NCI-H524 treated with DMSO at 0.1 percent for 48 hours (cell line): ENCODE measurements at regions not wholly inside any gene's neighbourhood (a gene's known extent, or its start where the extent isn't known, plus 50 kb on each side); places are given as distances from the start of the nearest gene placed in this dataset.
A peak's percentile ranks its signal among the peaks of the same experiment; 100 is the strongest.

Experiments
- DNase-seq: peaks from one replicate; lab custom pipeline; 2025; lab: John Stamatoyannopoulos, UW

DNA sequence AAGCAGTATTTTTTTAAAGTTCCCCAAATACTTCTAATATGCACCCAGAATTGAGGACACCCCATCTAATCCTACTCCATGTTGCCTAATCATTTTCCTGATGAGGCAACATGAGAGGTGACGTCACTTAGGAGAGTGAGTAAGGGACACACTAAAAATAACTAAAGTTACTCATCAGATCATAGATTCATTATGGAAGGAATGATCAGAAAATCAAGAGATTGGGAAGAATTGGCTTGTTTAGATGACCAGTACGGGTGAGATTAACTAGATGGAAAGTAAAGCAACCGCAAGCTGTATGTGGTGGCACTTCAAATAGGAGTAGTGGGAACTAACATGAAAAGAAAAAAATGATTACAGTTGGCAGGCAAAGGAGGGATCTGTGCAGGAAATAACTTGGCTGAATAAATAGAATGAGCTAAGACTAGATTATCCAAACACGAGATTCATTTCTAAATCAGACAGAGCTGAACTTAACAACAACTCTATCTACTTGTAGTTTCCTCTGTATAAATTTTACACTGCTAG is 61.4 kb upstream of the CXADR start:
- DNase-seq, result no peak

DNA sequence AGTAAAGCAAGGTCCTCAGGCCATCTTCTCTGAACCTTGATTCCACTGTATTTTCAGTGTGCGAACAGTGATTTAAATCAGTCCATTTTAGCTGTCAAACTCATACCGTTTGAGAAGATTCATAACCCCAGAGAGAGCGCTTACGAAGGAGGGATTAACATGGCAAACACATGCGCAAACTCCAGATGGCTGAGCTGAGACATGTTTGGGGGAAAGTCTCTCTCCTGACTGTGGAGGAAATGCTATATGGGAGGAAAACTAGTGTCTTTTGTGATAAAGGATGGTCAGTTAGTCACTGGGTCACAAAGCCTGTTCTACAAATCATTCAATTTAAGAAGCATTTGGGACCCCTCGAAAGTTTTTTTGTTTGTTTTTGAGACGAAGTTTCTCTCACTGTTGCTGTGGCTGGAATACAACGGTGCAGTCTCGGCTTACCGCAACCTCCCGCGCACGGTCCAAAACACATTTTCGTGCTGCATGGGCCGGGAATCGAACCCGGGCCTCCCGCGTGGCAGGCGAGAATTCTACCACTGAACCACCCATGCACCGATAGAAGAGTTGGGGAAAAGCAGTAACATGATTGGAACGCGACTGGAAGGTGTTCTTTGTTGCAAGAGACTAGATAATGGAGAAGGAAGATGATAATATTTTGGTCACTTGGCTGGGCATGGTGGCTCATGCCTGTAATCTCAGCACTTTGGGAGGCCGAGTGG is 58.4 kb upstream of the CXADR start:
- peak; percentile 99 for DNase-seq

DNA sequence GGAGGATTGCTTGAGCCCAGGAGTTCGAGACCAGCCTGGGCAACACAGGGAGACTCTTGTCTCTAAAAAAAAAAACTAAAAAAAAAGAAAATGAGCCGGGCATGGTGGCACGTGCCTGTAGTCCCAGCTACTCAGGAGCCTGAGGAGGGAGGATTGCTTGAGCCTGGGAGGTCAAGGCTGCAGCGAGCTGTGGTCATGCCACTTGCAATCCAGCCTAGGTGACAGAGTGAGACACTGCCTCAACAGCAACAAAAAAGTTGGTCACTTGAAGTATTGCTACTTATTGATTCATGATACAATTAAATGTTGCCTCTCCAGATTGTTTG is 57.9 kb upstream of the CXADR start:
- DNase-seq, result no peak

DNA sequence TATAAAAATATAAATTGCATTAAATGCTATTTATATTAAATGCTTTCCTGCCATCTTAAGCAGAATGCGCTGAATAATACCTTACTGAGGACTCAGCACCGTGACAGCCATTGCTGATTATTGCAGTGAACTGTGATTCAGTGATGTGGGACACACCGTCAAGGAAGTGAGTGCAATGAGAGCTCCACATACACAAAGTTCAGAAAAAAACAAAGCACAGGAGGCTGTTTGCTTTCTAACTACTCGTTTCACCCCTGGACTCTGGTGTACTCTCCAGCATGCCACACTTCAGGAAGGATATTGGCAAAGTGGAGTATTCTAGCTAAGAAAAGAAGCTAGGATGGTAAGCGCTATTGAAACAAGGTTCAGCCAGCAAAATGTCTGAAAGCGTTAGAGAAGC is 57.4 kb upstream of the CXADR start:
- no peak for DNase-seq

DNA sequence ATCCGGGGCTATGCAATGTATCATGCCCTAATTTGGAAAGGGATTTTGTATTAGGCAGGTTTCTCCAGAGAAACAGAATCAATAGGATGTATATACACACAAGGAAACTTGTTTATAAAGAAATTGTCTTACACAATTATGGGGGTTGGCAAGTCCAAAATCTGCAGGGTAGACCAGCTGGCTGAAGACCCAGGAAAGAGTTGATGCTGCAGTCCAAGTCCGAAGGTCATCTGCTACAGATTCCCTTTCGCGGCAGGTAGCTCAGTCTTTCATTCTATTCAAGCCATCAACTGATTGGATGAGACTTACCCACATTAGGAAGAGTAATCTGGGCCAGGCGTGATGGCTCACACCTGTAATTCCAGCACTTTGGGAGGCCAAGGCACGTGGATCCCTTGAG is 54.6 kb upstream of the CXADR start:
- no peak for DNase-seq

DNA sequence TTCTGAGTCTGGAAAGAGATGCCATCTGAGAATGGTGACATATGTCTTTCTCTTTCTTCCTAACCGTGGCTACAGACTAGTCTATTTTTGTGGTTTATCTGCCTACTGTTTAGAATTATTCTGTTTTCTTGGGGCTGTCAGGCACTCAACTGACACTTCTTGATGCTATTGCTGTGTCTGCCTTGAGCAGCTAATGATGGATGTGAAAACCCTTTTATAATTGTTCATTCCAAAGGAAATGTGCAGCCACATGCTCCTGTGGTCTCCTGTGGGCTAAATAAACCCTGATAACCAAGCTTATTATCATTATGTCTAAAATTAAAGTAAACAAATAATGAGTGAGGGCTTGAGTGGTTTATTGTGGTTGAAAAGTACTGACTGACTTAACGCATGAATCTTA is 52.7 kb upstream of the CXADR start:
- no peak for DNase-seq

DNA sequence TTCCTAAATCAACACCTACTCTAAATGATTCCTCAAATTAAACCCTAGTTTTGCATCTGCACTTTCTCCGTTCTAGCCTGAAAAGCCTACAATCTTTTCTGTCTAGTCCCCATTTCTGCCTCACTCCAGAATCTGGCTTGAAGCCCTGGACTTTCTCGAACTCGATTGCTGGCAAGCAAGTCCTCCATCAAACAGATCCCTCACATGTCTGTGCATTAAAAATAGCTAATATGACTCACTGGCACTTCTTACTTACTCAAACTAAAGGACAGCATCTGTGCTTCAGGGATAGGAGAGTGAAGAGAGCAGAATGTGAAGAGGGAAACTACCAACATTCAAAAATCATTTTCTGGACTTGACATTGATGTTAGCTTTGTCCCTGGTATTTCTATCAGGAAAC is 51.8 kb upstream of the CXADR start:
- DNase-seq, result no peak

DNA sequence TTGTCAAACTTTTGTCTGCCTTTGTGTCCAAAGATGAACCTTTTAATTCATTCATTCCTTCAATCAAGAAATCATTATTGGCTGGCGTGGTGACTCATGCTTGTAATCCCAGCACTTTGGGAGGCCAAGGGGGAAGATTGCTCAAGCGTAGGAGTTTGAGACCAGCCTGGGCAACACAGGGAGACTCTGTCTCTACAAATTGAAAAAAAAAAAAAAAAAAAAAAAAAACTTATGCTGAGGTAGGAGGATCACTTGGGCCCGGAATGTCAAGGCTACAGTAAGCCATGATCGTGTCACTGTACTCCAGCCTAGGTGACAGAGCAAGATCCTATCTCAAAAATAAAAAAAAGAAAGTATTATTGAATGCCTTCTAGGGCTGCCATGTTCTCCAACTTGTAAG is 51.3 kb upstream of the CXADR start:
- no peak for DNase-seq

DNA sequence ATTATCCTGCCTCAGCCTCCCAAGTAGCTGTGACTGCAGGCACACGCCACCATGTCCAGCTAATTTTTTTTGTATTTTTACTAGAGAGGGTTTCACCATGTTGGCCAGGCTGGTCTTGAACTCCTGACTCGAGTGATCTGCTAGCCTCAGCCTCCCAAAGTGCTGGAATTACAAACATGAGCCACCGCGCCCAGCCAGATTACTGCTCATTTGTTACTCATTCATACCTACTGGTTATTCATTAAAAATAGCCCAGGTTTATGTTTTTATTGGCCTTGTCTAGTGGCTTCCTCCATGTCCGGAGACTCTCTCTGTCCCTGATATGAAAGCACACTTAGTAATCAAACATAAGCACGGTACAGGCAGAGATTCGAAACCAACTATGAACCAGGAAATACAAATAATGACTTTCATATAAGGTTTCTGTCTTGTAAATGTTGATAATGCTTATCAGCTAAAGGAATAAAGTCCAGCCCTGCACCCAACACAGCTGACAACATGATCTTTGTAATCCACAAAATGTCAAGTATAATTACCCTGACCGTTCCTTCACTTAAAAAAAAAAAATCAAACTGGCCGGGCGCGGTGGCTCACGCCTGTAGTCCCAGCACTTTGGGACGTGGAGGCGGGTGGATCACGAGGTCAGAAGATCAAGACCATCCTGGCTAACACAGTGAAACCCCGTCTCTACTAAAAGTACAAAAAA is 50.4 kb upstream of the CXADR start:
- no peak for DNase-seq
